ENCODE measurements at regions not wholly inside any gene's neighbourhood (a gene's known extent, or its start where the extent isn't known, plus 50 kb on each side); places are given as distances from the start of the nearest gene placed in this dataset.
"Not testable (repeated sequence)": the region's sequence is repeated elsewhere in the genome, so short reads cannot be mapped to it uniquely, and the experiment has no call there.

GRCh38 chr9:62815436-62815835, 1625.6 kb downstream of the SPATA31A7 start:
- H3K4me1 Mint-ChIP-seq; DNase-seq; H3K36me3 Mint-ChIP-seq; H3K27me3 Mint-ChIP-seq (ENCODE audit: low read depth in 3 of 3); H3K4me3 Mint-ChIP-seq; H3K27ac Mint-ChIP-seq: not testable (repeated sequence)
- H3K9me3 Mint-ChIP-seq = peaks cover 2 to 12% (median 5%) of the 10 kb centered on the region in 6 donors

- H3K27me3 Mint-ChIP-seq (ENCODE audit: low read depth in 3 of 3); H3K36me3 Mint-ChIP-seq; H3K4me1 Mint-ChIP-seq; DNase-seq; H3K27ac Mint-ChIP-seq; H3K4me3 Mint-ChIP-seq: not testable (repeated sequence)
- peaks cover 2 to 12% (median 5%) of the 10 kb centered on the region in 6 donors for H3K9me3 Mint-ChIP-seq
Observed at GRCh38 chr9:62816331-62816730, 1626.5 kb downstream of the SPATA31A7 start.

DNA sequence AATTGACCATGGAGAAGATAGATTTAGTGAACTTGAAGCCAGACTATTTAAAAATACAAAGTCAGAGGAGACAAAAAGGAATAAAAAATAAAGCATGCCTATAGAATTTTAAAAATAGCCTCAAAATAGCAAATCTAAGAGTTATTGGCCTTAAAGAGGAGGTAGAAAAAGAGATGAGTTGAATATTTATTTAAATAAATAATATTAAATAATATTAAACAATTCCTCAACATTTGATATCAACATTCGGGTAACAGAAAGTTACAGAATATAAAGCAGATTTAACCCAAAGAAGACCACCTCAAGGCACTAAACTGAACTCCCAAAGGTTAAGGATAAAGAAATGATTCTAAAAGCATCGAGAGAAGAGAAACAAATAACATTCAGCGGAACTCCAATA, 1627.4 kb downstream of the SPATA31A7 start:
- DNase-seq; H3K27ac Mint-ChIP-seq; H3K27me3 Mint-ChIP-seq (ENCODE audit: low read depth in 3 of 3); H3K4me3 Mint-ChIP-seq; H3K4me1 Mint-ChIP-seq; H3K36me3 Mint-ChIP-seq: not testable (repeated sequence)
- H3K9me3 Mint-ChIP-seq = peaks cover 2 to 12% (median 5%) of the 10 kb centered on the region in 6 donors

- H3K9me3 Mint-ChIP-seq = peaks cover 2 to 12% (median 4%) of the 10 kb centered on the region in 6 donors
- H3K4me1 Mint-ChIP-seq, H3K36me3 Mint-ChIP-seq, H3K4me3 Mint-ChIP-seq, DNase-seq, H3K27ac Mint-ChIP-seq: not testable (repeated sequence)
- peaks cover 2 to 10% (median 8%) of the 10 kb centered on the region in 3 donors for H3K27me3 Mint-ChIP-seq (ENCODE audit: low read depth in 3 of 3)
Observed at GRCh38 chr9:62822185-62822584, 1632.3 kb downstream of the SPATA31A7 start.

- H3K4me3 Mint-ChIP-seq; H3K4me1 Mint-ChIP-seq; H3K36me3 Mint-ChIP-seq; H3K27ac Mint-ChIP-seq; H3K27me3 Mint-ChIP-seq (ENCODE audit: low read depth in 3 of 3); DNase-seq; H3K9me3 Mint-ChIP-seq: not testable (repeated sequence)
Observed at GRCh38 chr9:62827957-62828907, 1638.4 kb downstream of the SPATA31A7 start.

- not testable (repeated sequence) for H3K4me3 Mint-ChIP-seq; DNase-seq; H3K4me1 Mint-ChIP-seq; H3K27me3 Mint-ChIP-seq (ENCODE audit: low read depth in 3 of 3); H3K36me3 Mint-ChIP-seq; H3K27ac Mint-ChIP-seq; H3K9me3 Mint-ChIP-seq
Observed at GRCh38 chr9:62830829-62831459, 1641.1 kb downstream of the SPATA31A7 start.

DNA sequence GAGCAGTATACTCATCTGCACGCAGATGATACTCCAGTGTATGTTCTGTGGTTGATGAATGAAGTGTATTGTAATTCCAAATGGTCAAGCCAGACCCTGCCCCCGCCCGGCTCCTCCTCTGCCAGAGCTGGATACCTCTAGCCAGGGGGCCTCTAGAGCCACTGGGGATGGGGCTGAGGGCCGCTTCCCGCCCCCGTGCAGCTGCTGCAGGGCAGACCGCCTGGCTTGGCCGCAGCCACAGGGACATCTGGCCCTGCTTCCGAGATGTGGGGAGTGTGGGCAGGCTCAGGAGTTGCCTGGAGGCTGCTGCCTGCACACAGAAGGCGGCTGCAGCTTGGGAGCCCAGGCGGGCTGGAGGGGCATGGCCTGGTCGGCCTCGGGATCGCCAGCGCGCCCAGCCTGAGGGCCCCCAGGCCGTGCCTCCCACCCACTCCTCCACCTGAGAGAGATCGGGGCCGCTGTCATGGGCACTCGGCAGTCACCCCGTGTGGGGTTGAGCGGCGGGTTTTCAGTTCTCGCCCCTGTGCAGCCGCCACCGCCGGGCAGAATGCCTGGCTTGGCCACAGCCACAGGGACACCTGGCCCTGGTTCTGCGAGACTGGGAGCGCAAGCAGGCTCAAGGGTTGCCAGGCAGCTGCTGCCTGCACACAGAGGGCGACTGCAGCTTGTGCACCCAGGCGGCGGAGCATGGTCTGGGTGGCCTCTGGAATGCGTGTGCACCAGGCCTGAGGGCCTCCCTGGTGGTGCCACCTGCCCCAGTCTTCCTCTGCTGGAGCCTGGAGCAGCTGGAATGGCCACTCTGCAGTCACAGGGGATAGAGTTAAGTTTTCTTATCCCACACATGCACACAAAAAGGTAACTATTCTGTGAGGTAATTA, 1643.7 kb downstream of the SPATA31A7 start:
- H3K27me3 Mint-ChIP-seq (ENCODE audit: low read depth in 3 of 3); DNase-seq; H3K27ac Mint-ChIP-seq; H3K4me3 Mint-ChIP-seq; H3K9me3 Mint-ChIP-seq; H3K36me3 Mint-ChIP-seq; H3K4me1 Mint-ChIP-seq: not testable (repeated sequence)

GRCh38 chr9:62837254-62837911, 1647.5 kb downstream of the SPATA31A7 start:
- DNase-seq = peak; percentile 21 to 42 (median 29)
- H3K36me3 Mint-ChIP-seq; H3K9me3 Mint-ChIP-seq; H3K27me3 Mint-ChIP-seq (ENCODE audit: low read depth in 3 of 3); H3K4me1 Mint-ChIP-seq: not testable (repeated sequence)
- H3K27ac Mint-ChIP-seq = peak overlapping the region in 1 of 6 donors; percentile 73
- peak overlapping the region in 4 of 5 donors; percentile 33 to 78 (median 48) for H3K4me3 Mint-ChIP-seq

DNA sequence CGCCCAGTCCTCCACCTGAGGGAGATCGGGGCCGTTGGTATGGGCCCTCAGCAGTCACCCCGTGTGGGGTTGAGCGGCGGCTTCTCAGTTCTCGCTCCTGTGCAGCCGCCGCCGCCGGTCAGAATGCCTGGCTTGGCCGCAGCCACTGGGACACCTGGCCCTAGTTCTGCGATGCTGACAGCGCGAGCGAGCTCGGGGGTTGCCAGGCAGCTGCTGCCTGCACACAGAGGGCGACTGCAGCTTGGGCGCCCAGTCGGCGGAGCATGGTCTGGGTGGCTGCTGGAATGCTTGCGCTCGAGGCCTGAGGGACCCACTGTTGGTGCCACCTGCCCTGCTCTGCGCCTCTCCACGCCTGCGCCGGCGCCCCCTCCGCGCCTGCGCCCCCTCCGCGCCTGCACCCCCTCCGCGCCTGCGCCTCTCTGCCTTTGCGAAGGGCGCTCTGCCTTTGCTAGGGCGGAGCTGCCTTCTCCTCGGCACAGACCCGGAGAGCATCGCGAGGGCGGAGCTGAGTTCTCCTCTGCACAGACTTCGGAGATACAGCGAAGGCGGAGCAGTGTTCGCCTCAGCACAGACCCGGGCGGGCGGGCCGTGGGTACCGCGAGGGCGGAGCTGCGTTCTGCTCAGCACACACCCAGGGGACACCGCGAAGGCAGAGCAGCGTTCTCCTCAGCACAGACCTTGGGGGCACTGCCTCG, 1648.3 kb downstream of the SPATA31A7 start:
- peak; percentile 81 to 92 (median 88) for DNase-seq
- H3K27me3 Mint-ChIP-seq (ENCODE audit: low read depth in 3 of 3); H3K36me3 Mint-ChIP-seq; H3K9me3 Mint-ChIP-seq; H3K4me1 Mint-ChIP-seq: not testable (repeated sequence)
- Mint-ChIP-seq H3K27ac (peak overlapping the region in 5 of 6 donors; percentile 78 to 89 (median 85)), H3K4me3 (peak overlapping the region; percentile 84 to 88 (median 87))

- peaks cover 0 to 11% (median 5%) of the 10 kb centered on the region in 6 donors for H3K9me3 Mint-ChIP-seq
- peak overlapping the region in 2 of 5 donors; percentile 13 to 25 for H3K4me3 Mint-ChIP-seq
- not testable (repeated sequence) for DNase-seq; H3K27me3 Mint-ChIP-seq (ENCODE audit: low read depth in 3 of 3); H3K36me3 Mint-ChIP-seq; H3K4me1 Mint-ChIP-seq; H3K27ac Mint-ChIP-seq
Observed at GRCh38 chr9:62839168-62839567, 1649.3 kb downstream of the SPATA31A7 start.

DNA sequence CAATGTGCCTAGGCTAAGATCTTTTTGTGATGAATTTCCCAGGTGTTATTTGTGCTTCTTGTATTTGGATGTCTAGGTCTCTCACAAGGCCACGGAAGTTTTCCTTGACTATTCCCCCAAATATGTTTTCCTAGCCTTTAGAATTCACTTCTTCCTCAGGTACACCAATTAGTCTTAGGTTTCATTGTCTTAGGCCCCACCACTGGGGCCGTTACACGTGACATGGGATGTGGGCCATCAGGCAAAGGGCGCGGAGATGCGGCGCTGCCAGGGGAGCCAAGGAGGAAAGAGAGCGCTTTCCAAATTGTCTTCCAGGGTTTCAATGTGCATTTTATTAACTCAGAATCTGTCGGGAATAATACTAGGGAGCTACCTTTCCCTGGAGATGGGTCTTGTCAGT, 1653.3 kb downstream of the SPATA31A7 start:
- H3K27ac Mint-ChIP-seq; DNase-seq; H3K4me1 Mint-ChIP-seq; H3K4me3 Mint-ChIP-seq; H3K27me3 Mint-ChIP-seq (ENCODE audit: low read depth in 3 of 3); H3K36me3 Mint-ChIP-seq: not testable (repeated sequence)
- peaks cover 0 to 11% (median 5%) of the 10 kb centered on the region in 6 donors for H3K9me3 Mint-ChIP-seq

GRCh38 chr9:62843706-62844290, 1654.0 kb downstream of the SPATA31A7 start:
- H3K36me3 Mint-ChIP-seq; H3K4me1 Mint-ChIP-seq; H3K27ac Mint-ChIP-seq; DNase-seq; H3K27me3 Mint-ChIP-seq (ENCODE audit: low read depth in 3 of 3); H3K4me3 Mint-ChIP-seq: not testable (repeated sequence)
- peaks cover 0 to 11% (median 5%) of the 10 kb centered on the region in 6 donors for H3K9me3 Mint-ChIP-seq
